DND-41 (cell line): ENCODE measurements at regions not wholly inside any gene's neighbourhood (a gene's known extent, or its start where the extent isn't known, plus 50 kb on each side); places are given as distances from the start of the nearest gene placed in this dataset.
"Not testable (repeated sequence)": the region's sequence is repeated elsewhere in the genome, so short reads cannot be mapped to it uniquely, and the experiment has no call there.

ENCODE experiments used
- ATAC-seq: fragments of 200-7000 bp; cut with Tn5 transposase; 3 replicates; pipeline ENCODE4 v1.9.1; 2021; ENCODE audit warnings: low read depth; ENCODE audit not compliant: insufficient read depth
- DNase-seq: peaks from one replicate; pipeline ENCODE4 v3.0.0-alpha.2; 2020
- H2AFZ ChIP-seq: 2 replicates; pipeline ENCODE4 v1.6.0; 2012; ENCODE audit warnings: low read depth, low read length
- H3K27ac ChIP-seq: 2 replicates; pipeline ENCODE4 v1.5.1; 2012; ENCODE audit warnings: low read length, inconsistent platforms
- H3K27me3 ChIP-seq: fragments of 200-600 bp; sonication (generic); 2 replicates; pipeline ENCODE4 v1.6.0; 2012; ENCODE audit warnings: low read length, mild to moderate bottlenecking, inconsistent platforms; ENCODE audit not compliant: insufficient read depth, poor library complexity
- H3K36me3 ChIP-seq: 2 replicates; pipeline ENCODE4 v1.5.1; 2012; ENCODE audit warnings: low read length, inconsistent platforms; ENCODE audit not compliant: insufficient read depth
- H3K4me1 ChIP-seq: 2 replicates; pipeline ENCODE4 v1.5.1; 2012; ENCODE audit warnings: mild to moderate bottlenecking, low read length; ENCODE audit not compliant: insufficient read depth
- H3K4me2 ChIP-seq: 2 replicates; pipeline ENCODE4 v1.6.0; 2012; ENCODE audit warnings: mild to moderate bottlenecking, moderate library complexity, low read length, inconsistent platforms; ENCODE audit not compliant: insufficient read depth
- H3K4me3 ChIP-seq, 2 experiments: fragments of 200-600 bp in 1 of 2; shearing (Covaris generic) in 1 of 2; 2 replicates each; pipeline ENCODE4 v1.5.1; 2012 to 2016; ENCODE audit warnings: inconsistent platforms in 2 of 2, low read length in 2 of 2, mild to moderate bottlenecking in 2 of 2, low read depth in 1 of 2, moderate library complexity in 1 of 2
- H3K79me2 ChIP-seq: 2 replicates; pipeline ENCODE4 v1.6.0; 2012; ENCODE audit warnings: low read length, inconsistent platforms; ENCODE audit not compliant: insufficient read depth
- H3K9ac ChIP-seq: 2 replicates; pipeline ENCODE4 v1.6.0; 2012; ENCODE audit warnings: low read depth, mild to moderate bottlenecking, inconsistent platforms, low read length, moderate library complexity
- H3K9me3 ChIP-seq: 2 replicates; pipeline ENCODE4 v1.5.1; 2012; ENCODE audit warnings: low read length, moderate library complexity, mild to moderate bottlenecking, inconsistent platforms; ENCODE audit not compliant: insufficient read depth, severe bottlenecking
- H4K20me1 ChIP-seq: 2 replicates; pipeline ENCODE4 v1.6.0; 2012; ENCODE audit warnings: low read length; ENCODE audit not compliant: insufficient read depth
- CTCF ChIP-seq: IDR thresholded peaks from 2 replicates; pipeline ENCODE4 v1.5.1; 2012; ENCODE audit warnings: borderline replicate concordance, low read length, moderate library complexity, mild to moderate bottlenecking; ENCODE audit not compliant: poor library complexity, severe bottlenecking; ENCODE audit errors: extremely low read depth
- EZH2 ChIP-seq: IDR thresholded peaks from 3 replicates; pipeline ENCODE4 v1.6.1; 2012; ENCODE audit warnings: borderline replicate concordance, low read depth, mild to moderate bottlenecking, moderate library complexity, low read length, inconsistent platforms; ENCODE audit not compliant: severe bottlenecking

- Histone ChIP-seq H3K27ac (no peak overlapping the region), H3K4me2 (no peak overlapping the region), H2AFZ (no peak overlapping the region), H3K27me3 (no peaks in the 10 kb centered on the region), H4K20me1 (no peaks in the 10 kb centered on the region), H3K36me3 (no peaks in the 10 kb centered on the region), H3K79me2 (no peaks in the 10 kb centered on the region), H3K9ac (no peak overlapping the region), H3K4me1 (no peaks in the 10 kb centered on the region), H3K9me3 (no peaks in the 10 kb centered on the region), H3K4me3 (no peak overlapping the region)
- DNase-seq (no peak), ATAC-seq (no peak)
- TF ChIP-seq EZH2 = no peak
- no peak for TF ChIP-seq CTCF
Observed at GRCh38 chr11:24412722-24413121, 84.1 kb upstream of the LUZP2 start.

- Histone ChIP-seq H3K36me3 (no peaks in the 10 kb centered on the region), H3K4me2 (no peak overlapping the region), H3K9me3 (no peaks in the 10 kb centered on the region), H3K27ac (no peak overlapping the region), H3K4me1 (no peaks in the 10 kb centered on the region), H3K9ac (no peak overlapping the region), H3K27me3 (no peaks in the 10 kb centered on the region), H2AFZ (no peak overlapping the region), H3K4me3 (no peak overlapping the region), H4K20me1 (no peaks in the 10 kb centered on the region), H3K79me2 (no peaks in the 10 kb centered on the region)
- ATAC-seq (no peak), DNase-seq (no peak)
- no peak for TF ChIP-seq CTCF
- no peak for TF ChIP-seq EZH2
Observed at GRCh38 chr11:24413391-24413790, 83.5 kb upstream of the LUZP2 start.

DNA sequence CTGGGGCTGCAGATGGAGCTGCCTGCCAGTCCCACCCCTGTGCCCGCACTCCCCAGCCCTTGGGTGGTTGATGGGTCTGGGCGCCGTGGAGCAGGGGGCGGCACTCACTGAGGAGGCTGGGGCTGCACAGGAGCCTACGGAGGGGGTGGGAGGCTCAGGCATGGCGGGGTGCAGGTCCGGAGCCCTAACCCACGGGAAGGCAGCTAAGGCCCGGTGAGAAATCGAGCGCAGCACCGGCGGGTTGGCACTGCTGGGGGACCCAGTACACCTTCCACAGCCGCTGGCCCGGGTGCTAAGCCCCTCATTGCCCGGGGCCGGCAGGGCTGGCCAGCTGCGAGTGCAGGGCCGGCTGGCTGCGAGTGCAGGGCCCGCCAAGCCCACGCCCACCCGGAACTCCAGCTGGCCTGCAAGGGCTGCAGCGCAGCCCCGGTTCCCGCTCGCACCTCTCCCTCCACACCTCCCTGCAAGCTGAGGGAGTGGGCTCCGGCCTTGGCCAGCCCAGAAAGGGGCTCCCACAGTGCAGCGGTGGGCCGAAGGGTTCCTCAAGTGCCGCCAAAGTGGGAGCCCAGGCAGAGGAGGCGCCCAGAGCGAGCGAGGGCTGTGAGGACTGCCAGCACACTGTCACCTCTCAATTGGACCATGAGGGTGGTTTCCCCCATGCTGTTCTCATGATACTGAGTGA is 80.8 kb upstream of the LUZP2 start:
- H2AFZ ChIP-seq, H3K79me2 ChIP-seq, H3K36me3 ChIP-seq, ATAC-seq, H4K20me1 ChIP-seq, H3K4me2 ChIP-seq, H3K9me3 ChIP-seq, H3K27me3 ChIP-seq, H3K27ac ChIP-seq, H3K4me1 ChIP-seq, H3K4me3 ChIP-seq, DNase-seq, H3K9ac ChIP-seq: not testable (repeated sequence)

DNA sequence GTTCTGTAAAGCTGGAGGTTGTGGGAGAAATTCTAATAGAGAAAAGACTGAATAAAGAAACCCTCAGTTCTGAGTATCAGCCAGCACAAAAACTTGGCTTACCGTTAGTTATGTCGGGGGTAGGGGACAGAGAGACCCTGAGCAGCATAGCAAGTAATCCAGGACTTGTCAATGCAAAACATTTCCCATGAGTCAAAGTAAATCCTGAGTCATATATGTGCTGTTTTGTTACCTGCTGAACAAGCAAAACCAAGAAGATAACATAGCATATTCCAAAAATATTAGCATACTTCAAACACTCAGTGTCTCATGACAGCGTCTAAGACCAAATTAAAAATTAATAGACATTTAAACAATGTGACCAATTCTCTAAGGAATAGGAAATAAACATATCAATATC is 75.1 kb upstream of the LUZP2 start:
- H3K4me3 ChIP-seq = no peak overlapping the region
- TF ChIP-seq CTCF = no peak
- no peak for TF ChIP-seq EZH2
- no peak overlapping the region for H3K9ac ChIP-seq
- H3K27ac ChIP-seq = no peak overlapping the region
- no peaks in the 10 kb centered on the region for H3K9me3 ChIP-seq
- no peaks in the 10 kb centered on the region for H3K27me3 ChIP-seq
- ATAC-seq (no peak), DNase-seq (no peak)
- H3K4me2 ChIP-seq = no peak overlapping the region
- no peaks in the 10 kb centered on the region for H3K36me3 ChIP-seq
- no peak overlapping the region for H2AFZ ChIP-seq
- no peaks in the 10 kb centered on the region for H3K79me2 ChIP-seq
- H3K4me1 ChIP-seq = no peaks in the 10 kb centered on the region
- H4K20me1 ChIP-seq = no peaks in the 10 kb centered on the region
